ENCODE measurements at regions not wholly inside any gene's neighbourhood (a gene's known extent, or its start where the extent isn't known, plus 50 kb on each side); places are given as distances from the start of the nearest gene placed in this dataset.

- no peaks in the 10 kb centered on the region for H3K27me3 ChIP-seq (replicated peaks; ENCODE audit: control insufficient read depth, insufficient read depth, low read length)
- DNase-seq (ENCODE audit: extremely low read depth, insufficient read length) = no peak
- TF ChIP-seq CTCF (IDR thresholded peaks at IDR 0.05; ENCODE audit: insufficient read depth, low read length, poor library complexity, severe bottlenecking) = no peak
- H3K36me3 ChIP-seq (ENCODE audit: control insufficient read depth, insufficient read depth, low read length) = no peaks in the 10 kb centered on the region
- no peak overlapping the region for H3K4me3 ChIP-seq (replicated peaks; ENCODE audit: low read depth, low read length)
These were observed 371.7 kb downstream of the PTPRC start for GRCh38 chr1:199010492-199010891.

GRCh38 chr1:199010933-199011332 is 372.1 kb downstream of the PTPRC start:
- DNase-seq (ENCODE audit: extremely low read depth, insufficient read length) = no peak
- Histone ChIP-seq H3K4me3 (replicated peaks; ENCODE audit: low read depth, low read length) (no peak overlapping the region), H3K27me3 (replicated peaks; ENCODE audit: control insufficient read depth, insufficient read depth, low read length) (no peaks in the 10 kb centered on the region), H3K36me3 (ENCODE audit: control insufficient read depth, insufficient read depth, low read length) (no peaks in the 10 kb centered on the region)
- TF ChIP-seq CTCF (IDR thresholded peaks at IDR 0.05; ENCODE audit: insufficient read depth, low read length, poor library complexity, severe bottlenecking) = no peak

GRCh38 chr1:199015799-199016198 is 377.0 kb downstream of the PTPRC start:
- no peak overlapping the region for H3K4me3 ChIP-seq (replicated peaks; ENCODE audit: low read depth, low read length)
- no peak for DNase-seq (ENCODE audit: extremely low read depth, insufficient read length)
- no peaks in the 10 kb centered on the region for H3K36me3 ChIP-seq (ENCODE audit: control insufficient read depth, insufficient read depth, low read length)
- no peaks in the 10 kb centered on the region for H3K27me3 ChIP-seq (replicated peaks; ENCODE audit: control insufficient read depth, insufficient read depth, low read length)
- TF ChIP-seq CTCF (IDR thresholded peaks at IDR 0.05; ENCODE audit: insufficient read depth, low read length, poor library complexity, severe bottlenecking) = no peak

- DNase-seq (ENCODE audit: extremely low read depth, insufficient read length) = no peak
- Histone ChIP-seq H3K4me3 (replicated peaks; ENCODE audit: low read depth, low read length) (no peak overlapping the region), H3K36me3 (ENCODE audit: control insufficient read depth, insufficient read depth, low read length) (no peaks in the 10 kb centered on the region), H3K27me3 (replicated peaks; ENCODE audit: control insufficient read depth, insufficient read depth, low read length) (no peaks in the 10 kb centered on the region)
- no peak for TF ChIP-seq CTCF (IDR thresholded peaks at IDR 0.05; ENCODE audit: insufficient read depth, low read length, poor library complexity, severe bottlenecking)
These were observed 379.8 kb downstream of the PTPRC start for GRCh38 chr1:199018471-199019135.

- DNase-seq (ENCODE audit: extremely low read depth, insufficient read length) = no peak
- no peak for TF ChIP-seq CTCF (IDR thresholded peaks at IDR 0.05; ENCODE audit: insufficient read depth, low read length, poor library complexity, severe bottlenecking)
These were observed 381.2 kb downstream of the PTPRC start for GRCh38 chr1:199020051-199020450.

GRCh38 chr1:199020904-199021303 is 382.1 kb downstream of the PTPRC start:
- no peak for TF ChIP-seq CTCF (IDR thresholded peaks at IDR 0.05; ENCODE audit: insufficient read depth, low read length, poor library complexity, severe bottlenecking)
- Histone ChIP-seq H3K27me3 (replicated peaks; ENCODE audit: control insufficient read depth, insufficient read depth, low read length) (no peaks in the 10 kb centered on the region), H3K36me3 (ENCODE audit: control insufficient read depth, insufficient read depth, low read length) (no peaks in the 10 kb centered on the region), H3K4me3 (replicated peaks; ENCODE audit: low read depth, low read length) (no peak overlapping the region)
- DNase-seq (ENCODE audit: extremely low read depth, insufficient read length) = no peak

More at GRCh38 chr1:199020051-199020450, 381.2 kb downstream of the PTPRC start:
- Histone ChIP-seq H3K36me3 (ENCODE audit: control insufficient read depth, insufficient read depth, low read length) (no peaks in the 10 kb centered on the region), H3K4me3 (replicated peaks; ENCODE audit: low read depth, low read length) (no peak overlapping the region), H3K27me3 (replicated peaks; ENCODE audit: control insufficient read depth, insufficient read depth, low read length) (no peaks in the 10 kb centered on the region)

All from GM06990 (cell line).